ENCODE measurements at regions not wholly inside any gene's neighbourhood (a gene's known extent, or its start where the extent isn't known, plus 50 kb on each side); places are given as distances from the start of the nearest gene placed in this dataset.

DNA sequence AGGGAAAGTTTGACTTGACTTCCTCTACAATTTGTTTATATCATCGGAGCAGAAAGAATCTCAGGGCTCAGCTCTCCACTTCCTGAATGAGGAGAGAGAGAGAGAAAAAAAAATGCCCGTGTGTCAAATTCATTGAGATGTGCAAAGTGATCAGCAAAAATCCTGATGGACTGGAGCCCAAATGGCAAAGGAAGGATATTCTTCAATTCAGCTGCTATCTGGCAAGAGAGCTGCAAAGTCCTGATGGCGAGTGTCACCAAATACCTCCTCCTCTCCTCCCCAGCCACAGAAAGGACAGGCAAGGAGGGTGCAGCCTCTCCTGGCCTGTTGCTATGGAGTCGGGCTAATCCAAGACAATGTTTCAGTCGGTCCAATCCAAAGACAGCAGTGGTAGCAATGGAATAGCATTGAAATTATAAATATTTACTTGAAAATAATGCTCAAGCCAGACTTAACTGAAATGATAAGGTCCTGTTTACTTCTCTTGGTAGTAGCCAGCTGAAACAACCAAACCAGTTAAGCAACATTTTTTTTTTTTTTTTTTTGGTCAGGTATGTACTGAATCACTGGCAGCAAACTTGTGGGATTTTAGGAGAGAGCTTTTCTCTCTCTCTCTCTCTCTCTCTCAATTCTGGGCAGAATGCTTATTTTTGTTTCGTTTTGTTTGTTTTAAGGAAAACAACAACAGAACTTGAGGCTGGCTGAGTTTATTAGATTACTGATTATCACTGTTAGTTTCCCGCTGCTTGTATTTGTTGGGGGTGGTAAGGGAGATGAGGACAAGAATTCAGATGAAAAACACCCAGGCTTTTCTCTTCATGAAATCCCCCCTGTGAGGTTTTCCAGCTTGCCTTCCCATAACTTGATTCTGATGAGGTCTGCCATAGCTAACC lies 204.2 kb downstream of the BCAS1 start:
- peak overlapping the region; percentile 69 for H3K9ac ChIP-seq (ENCODE audit: low read depth, low read length)
- peak overlapping the region; percentile 98 for H2BK120ac ChIP-seq (ENCODE audit: low read depth, low read length)
- no peaks in the 10 kb centered on the region for H3K36me3 ChIP-seq (ENCODE audit: control insufficient read depth, insufficient read depth, low read length)
- intact Hi-C loops (cut with micrococcal nuclease): loop anchor here (2.0 to 5.0 kb wide), 3 partner anchors 39 to 97 kb away; no protein-coding TSS in a partner anchor
- peak overlapping the region; percentile 84 for H2AFZ ChIP-seq (replicated peaks; ENCODE audit: low read length, poor library complexity)
- peak overlapping the region; percentile 70 for H3K4me2 ChIP-seq (ENCODE audit: low read depth, low read length)
- CTCF ChIA-PET: interaction anchor here (0.6 to 1.1 kb wide), 4 partner anchors 23 to 229 kb away, joined by 3 to 7 read pairs (median 4); no protein-coding TSS in a partner anchor
- peak overlapping the region; percentile 85 for H3K14ac ChIP-seq (replicated peaks; ENCODE audit: low read depth, low read length)
- peak overlapping the region; percentile 84 for H2BK5ac ChIP-seq (ENCODE audit: low read depth, low read length, poor library complexity, severe bottlenecking)
- H2BK15ac ChIP-seq (ENCODE audit: low read depth, low read length): peak overlapping the region; percentile 96; the same call in 2 of the 3 replicates
- peak overlapping the region; percentile 92 for H3K18ac ChIP-seq (ENCODE audit: low read depth, low read length)
- H3K27me3 ChIP-seq (ENCODE audit: control insufficient read depth, insufficient read depth, low read length): no peaks in the 10 kb centered on the region
- peak overlapping the region; percentile 95; the same call in 1 of the 2 replicates for H4K5ac ChIP-seq (ENCODE audit: low read depth, low read length)
- H2AK5ac ChIP-seq (ENCODE audit: low read depth, low read length): peak overlapping the region; percentile 70
- H2BK20ac ChIP-seq (ENCODE audit: low read depth, low read length): peak overlapping the region; percentile 98
- peaks cover 23% of the 10 kb centered on the region for H3K4me1 ChIP-seq (ENCODE audit: control insufficient read depth, insufficient read depth, low read length)
- TF ChIP-seq SMC3 (IDR thresholded peaks at IDR 0.05; ENCODE audit: low read depth, low read length): 0 out of 2 replicates have a peak, but pooled peaks have one; percentile 3
- TF ChIP-seq RAD21 (IDR thresholded peaks at IDR 0.05; ENCODE audit: low read length): no peak
- TF ChIP-seq CEBPB (IDR thresholded peaks at IDR 0.05; ENCODE audit: low read depth, low read length): peak; percentile 58; the same call in 1 of the 2 replicates
- peak; percentile 18; the same call in 1 of the 2 replicates for TF ChIP-seq FOS (IDR thresholded peaks at IDR 0.05; ENCODE audit: low read depth, low read length)
- TF ChIP-seq, protein P1, sequence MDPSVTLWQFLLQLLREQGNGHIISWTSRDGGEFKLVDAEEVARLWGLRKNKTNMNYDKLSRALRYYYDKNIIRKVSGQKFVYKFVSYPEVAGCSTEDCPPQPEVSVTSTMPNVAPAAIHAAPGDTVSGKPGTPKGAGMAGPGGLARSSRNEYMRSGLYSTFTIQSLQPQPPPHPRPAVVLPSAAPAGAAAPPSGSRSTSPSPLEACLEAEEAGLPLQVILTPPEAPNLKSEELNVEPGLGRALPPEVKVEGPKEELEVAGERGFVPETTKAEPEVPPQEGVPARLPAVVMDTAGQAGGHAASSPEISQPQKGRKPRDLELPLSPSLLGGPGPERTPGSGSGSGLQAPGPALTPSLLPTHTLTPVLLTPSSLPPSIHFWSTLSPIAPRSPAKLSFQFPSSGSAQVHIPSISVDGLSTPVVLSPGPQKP (IDR thresholded peaks at IDR 0.05; ENCODE audit: borderline replicate concordance, low read depth, low read length): no peak
- peak overlapping the region; percentile 94 for H3K4ac ChIP-seq (ENCODE audit: low read depth, low read length)
- H3K4me3 ChIP-seq (ENCODE audit: insufficient read depth, low read depth, low read length): peak overlapping the region; percentile 8; the same call in 1 of the 2 replicates
- dilution Hi-C loops (cut with HindIII; ENCODE audit: low sequenced_read_pairs, unreplicated experiment): no loop called here
- WGBS, 2 experiments (ENCODE audit: extremely low coverage in 2 of 2, insufficient read length in 1 of 2): no CpG with 5 or more reads among the region's 7 CpGs
- BruUV-seq (replicated peaks): no TSS peak
- H3K27ac ChIP-seq (ENCODE audit: insufficient read depth, low read length): peak overlapping the region; percentile 87
- DNase-seq (peak; percentile 77), ATAC-seq (ENCODE audit: low read depth) (peak; percentile 83)
- H2AK9ac ChIP-seq (replicated peaks; ENCODE audit: low read depth, low read length, poor library complexity): peak overlapping the region; percentile 55
- in situ Hi-C loops (cut with MboI; ENCODE audit: low sequenced_read_pairs): no loop called here
- H4K8ac ChIP-seq (ENCODE audit: low read depth in 2 of 2, low read length in 2 of 2): peak overlapping the region; percentile 80 to 93; a peak in 3 of 4 replicates
- H4K91ac ChIP-seq (ENCODE audit: insufficient read depth, low read depth, low read length): peak overlapping the region; percentile 92
- no peaks in the 10 kb centered on the region for H3K9me3 ChIP-seq (ENCODE audit: control insufficient read depth, insufficient read depth, low read length)
- peak overlapping the region; percentile 86 for H3K56ac ChIP-seq (ENCODE audit: extremely low read depth, insufficient read depth, low read length)
- H3K79me1 ChIP-seq (ENCODE audit: low read depth in 1 of 2, low read length in 2 of 2): peaks cover 0 to 11% of the 10 kb centered on the region in 2 experiments; a peak in 2 of 4 replicates
- H4K20me1 ChIP-seq (ENCODE audit: insufficient read depth, low read length): no peaks in the 10 kb centered on the region
- peaks cover 2% of the 10 kb centered on the region for H3K9me1 ChIP-seq (ENCODE audit: insufficient read depth, low read length)
- POLR2A ChIA-PET (ENCODE audit: unreplicated experiment): no interaction called here
- H3K23ac ChIP-seq (ENCODE audit: low read depth, low read length): peak overlapping the region; percentile 97

All from IMR-90 (cell line).